ENCODE measurements at regions not wholly inside any gene's neighbourhood (a gene's known extent, or its start where the extent isn't known, plus 50 kb on each side); places are given as distances from the start of the nearest gene placed in this dataset.

DNA sequence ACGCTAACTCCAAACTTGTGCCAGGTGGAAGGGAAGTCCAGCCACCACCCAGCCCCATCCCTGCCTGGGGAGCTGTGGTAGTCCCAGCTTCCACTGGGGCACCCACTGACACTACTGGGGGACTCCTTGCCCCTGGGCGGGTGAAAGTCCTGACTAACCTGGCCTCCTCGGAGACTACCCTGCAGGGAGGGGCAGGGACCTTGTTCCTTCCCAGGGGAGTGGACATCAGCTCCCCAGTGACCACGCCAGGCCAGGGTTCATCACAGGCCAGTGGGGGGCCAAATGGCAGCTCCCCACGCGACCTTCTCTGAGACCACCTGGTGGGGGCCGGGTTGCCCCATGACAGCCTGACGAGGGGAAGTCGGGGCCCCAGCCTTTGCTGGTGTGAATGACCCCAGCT is 420.0 kb upstream of the SALL3 start:
- TF ChIP-seq, protein P1, sequence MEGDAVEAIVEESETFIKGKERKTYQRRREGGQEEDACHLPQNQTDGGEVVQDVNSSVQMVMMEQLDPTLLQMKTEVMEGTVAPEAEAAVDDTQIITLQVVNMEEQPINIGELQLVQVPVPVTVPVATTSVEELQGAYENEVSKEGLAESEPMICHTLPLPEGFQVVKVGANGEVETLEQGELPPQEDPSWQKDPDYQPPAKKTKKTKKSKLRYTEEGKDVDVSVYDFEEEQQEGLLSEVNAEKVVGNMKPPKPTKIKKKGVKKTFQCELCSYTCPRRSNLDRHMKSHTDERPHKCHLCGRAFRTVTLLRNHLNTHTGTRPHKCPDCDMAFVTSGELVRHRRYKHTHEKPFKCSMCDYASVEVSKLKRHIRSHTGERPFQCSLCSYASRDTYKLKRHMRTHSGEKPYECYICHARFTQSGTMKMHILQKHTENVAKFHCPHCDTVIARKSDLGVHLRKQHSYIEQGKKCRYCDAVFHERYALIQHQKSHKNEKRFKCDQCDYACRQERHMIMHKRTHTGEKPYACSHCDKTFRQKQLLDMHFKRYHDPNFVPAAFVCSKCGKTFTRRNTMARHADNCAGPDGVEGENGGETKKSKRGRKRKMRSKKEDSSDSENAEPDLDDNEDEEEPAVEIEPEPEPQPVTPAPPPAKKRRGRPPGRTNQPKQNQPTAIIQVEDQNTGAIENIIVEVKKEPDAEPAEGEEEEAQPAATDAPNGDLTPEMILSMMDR (IDR thresholded peaks at IDR 0.05 in 8 of 11, conservative IDR thresholded peaks at IDR 0.05 in 3 of 11), result no peak
- no peak for TF ChIP-seq POLR2AphosphoS5 (IDR thresholded peaks at IDR 0.05)

Data from spleen (tissue), 7 donors.